ENCODE measurements at regions not wholly inside any gene's neighbourhood (a gene's known extent, or its start where the extent isn't known, plus 50 kb on each side); places are given as distances from the start of the nearest gene placed in this dataset.
"Not testable (repeated sequence)": the region's sequence is repeated elsewhere in the genome, so short reads cannot be mapped to it uniquely, and the experiment has no call there.

- Histone ChIP-seq H3K27ac (ENCODE audit: poor library complexity, severe bottlenecking) (no peak overlapping the region), H3K36me3 (ENCODE audit: low read depth) (no peaks in the 10 kb centered on the region), H3K27me3 (ENCODE audit: insufficient read depth, poor library complexity, severe bottlenecking) (no peaks in the 10 kb centered on the region), H3K9me3 (ENCODE audit: severe bottlenecking) (no peaks in the 10 kb centered on the region), H3K4me3 (ENCODE audit: severe bottlenecking) (no peak overlapping the region), H3K4me1 (ENCODE audit: insufficient read depth, poor library complexity, severe bottlenecking) (peaks cover 17% of the 10 kb centered on the region)
- ATAC-seq (ENCODE audit: low read depth) (no peak), DNase-seq (ENCODE audit: low spot score) (no peak)
- no peak for TF ChIP-seq CTCF (IDR thresholded peaks at IDR 0.05; ENCODE audit: poor library complexity, severe bottlenecking)
Observed at GRCh38 chr15:99842071-99842470, 108.8 kb upstream of the LYSMD4 start.

GRCh38 chr15:99826157-99826780 lies 93.0 kb upstream of the LYSMD4 start:
- no peaks in the 10 kb centered on the region for H3K27me3 ChIP-seq (ENCODE audit: insufficient read depth, poor library complexity, severe bottlenecking)
- TF ChIP-seq CTCF (IDR thresholded peaks at IDR 0.05; ENCODE audit: poor library complexity, severe bottlenecking) = no peak
- no peak overlapping the region for H3K4me3 ChIP-seq (ENCODE audit: severe bottlenecking)
- DNase-seq (ENCODE audit: low spot score) (no peak), ATAC-seq (ENCODE audit: low read depth) (no peak)
- H3K36me3 ChIP-seq (ENCODE audit: low read depth) = no peaks in the 10 kb centered on the region
- no peaks in the 10 kb centered on the region for H3K9me3 ChIP-seq (ENCODE audit: severe bottlenecking)
- H3K27ac ChIP-seq (ENCODE audit: poor library complexity, severe bottlenecking) = no peak overlapping the region
- no peaks in the 10 kb centered on the region for H3K4me1 ChIP-seq (ENCODE audit: insufficient read depth, poor library complexity, severe bottlenecking)

- no peak for TF ChIP-seq CTCF (IDR thresholded peaks at IDR 0.05; ENCODE audit: poor library complexity, severe bottlenecking)
- Histone ChIP-seq H3K4me3 (ENCODE audit: severe bottlenecking) (no peak overlapping the region), H3K9me3 (ENCODE audit: severe bottlenecking) (no peaks in the 10 kb centered on the region), H3K27ac (ENCODE audit: poor library complexity, severe bottlenecking) (no peak overlapping the region), H3K27me3 (ENCODE audit: insufficient read depth, poor library complexity, severe bottlenecking) (no peaks in the 10 kb centered on the region), H3K36me3 (ENCODE audit: low read depth) (no peaks in the 10 kb centered on the region), H3K4me1 (ENCODE audit: insufficient read depth, poor library complexity, severe bottlenecking) (no peaks in the 10 kb centered on the region)
- ATAC-seq (ENCODE audit: low read depth) (no peak), DNase-seq (ENCODE audit: low spot score) (no peak)
Observed at GRCh38 chr15:99823346-99823745, 90.1 kb upstream of the LYSMD4 start.

GRCh38 chr15:99819981-99820718 lies 86.9 kb upstream of the LYSMD4 start:
- no peaks in the 10 kb centered on the region for H3K4me1 ChIP-seq (ENCODE audit: insufficient read depth, poor library complexity, severe bottlenecking)
- TF ChIP-seq CTCF (IDR thresholded peaks at IDR 0.05; ENCODE audit: poor library complexity, severe bottlenecking) = no peak
- no peaks in the 10 kb centered on the region for H3K9me3 ChIP-seq (ENCODE audit: severe bottlenecking)
- H3K27ac ChIP-seq (ENCODE audit: poor library complexity, severe bottlenecking) = no peak overlapping the region
- H3K4me3 ChIP-seq (ENCODE audit: severe bottlenecking) = no peak overlapping the region
- no peak for DNase-seq (ENCODE audit: low spot score)
- H3K27me3 ChIP-seq (ENCODE audit: insufficient read depth, poor library complexity, severe bottlenecking) = no peaks in the 10 kb centered on the region
- H3K36me3 ChIP-seq (ENCODE audit: low read depth) = no peaks in the 10 kb centered on the region
- ATAC-seq (ENCODE audit: low read depth) = no peak

GRCh38 chr15:99818872-99819271 lies 85.6 kb upstream of the LYSMD4 start:
- no peaks in the 10 kb centered on the region for H3K36me3 ChIP-seq (ENCODE audit: low read depth)
- no peaks in the 10 kb centered on the region for H3K9me3 ChIP-seq (ENCODE audit: severe bottlenecking)
- no peaks in the 10 kb centered on the region for H3K4me1 ChIP-seq (ENCODE audit: insufficient read depth, poor library complexity, severe bottlenecking)
- no peak for TF ChIP-seq CTCF (IDR thresholded peaks at IDR 0.05; ENCODE audit: poor library complexity, severe bottlenecking)
- DNase-seq (ENCODE audit: low spot score) (no peak), ATAC-seq (ENCODE audit: low read depth) (no peak)
- no peak overlapping the region for H3K27ac ChIP-seq (ENCODE audit: poor library complexity, severe bottlenecking)
- no peak overlapping the region for H3K4me3 ChIP-seq (ENCODE audit: severe bottlenecking)
- no peaks in the 10 kb centered on the region for H3K27me3 ChIP-seq (ENCODE audit: insufficient read depth, poor library complexity, severe bottlenecking)

- not testable (repeated sequence) for H3K27me3 ChIP-seq (ENCODE audit: insufficient read depth, poor library complexity, severe bottlenecking); H3K27ac ChIP-seq (ENCODE audit: poor library complexity, severe bottlenecking); H3K36me3 ChIP-seq (ENCODE audit: low read depth); H3K4me1 ChIP-seq (ENCODE audit: insufficient read depth, poor library complexity, severe bottlenecking); H3K4me3 ChIP-seq (ENCODE audit: severe bottlenecking); ATAC-seq (ENCODE audit: low read depth); H3K9me3 ChIP-seq (ENCODE audit: severe bottlenecking); DNase-seq (ENCODE audit: low spot score)
Observed at GRCh38 chr15:99816862-99817261, 83.6 kb upstream of the LYSMD4 start.

- H3K27ac ChIP-seq (ENCODE audit: poor library complexity, severe bottlenecking); H3K36me3 ChIP-seq (ENCODE audit: low read depth); H3K27me3 ChIP-seq (ENCODE audit: insufficient read depth, poor library complexity, severe bottlenecking); DNase-seq (ENCODE audit: low spot score); H3K4me3 ChIP-seq (ENCODE audit: severe bottlenecking); ATAC-seq (ENCODE audit: low read depth); H3K9me3 ChIP-seq (ENCODE audit: severe bottlenecking); H3K4me1 ChIP-seq (ENCODE audit: insufficient read depth, poor library complexity, severe bottlenecking): not testable (repeated sequence)
Observed at GRCh38 chr15:99810663-99811062, 77.4 kb upstream of the LYSMD4 start.
